CD14-positive monocyte (primary cell): ENCODE measurements at regions not wholly inside any gene's neighbourhood (a gene's known extent, or its start where the extent isn't known, plus 50 kb on each side); places are given as distances from the start of the nearest gene placed in this dataset.

Experiments
- DNase-seq, 3 donors: peaks; one replicate each; pipeline ENCODE4 v3.0.0-alpha.2; 2011 to 2022
- H2AFZ ChIP-seq: 2 replicates; pipeline ENCODE4 v1.6.0; 2012; ENCODE audit warnings: mild to moderate bottlenecking, low read depth, low read length, inconsistent platforms; ENCODE audit not compliant: insufficient read depth, poor library complexity, severe bottlenecking
- H3K27ac ChIP-seq, 2 donors: 1 replicate in 1 of 2; 2 replicates in 1 of 2; pipeline ENCODE4 v1.5.1; 2012 to 2013; ENCODE audit warnings: low read length in 2 of 2, control low read depth in 1 of 2, inconsistent platforms in 1 of 2, low read depth in 1 of 2, mild to moderate bottlenecking in 1 of 2
- H3K27me3 ChIP-seq, 2 donors: one replicate each; pipeline versions ENCODE4 v1.6.0 to v1.6.1; 2011 to 2013; ENCODE audit warnings: low read length in 2 of 2; ENCODE audit not compliant: control insufficient read depth in 2 of 2, insufficient read depth in 2 of 2
- H3K36me3 ChIP-seq, 2 donors: replicated peaks in 1 of 2; 1 replicate in 1 of 2; 2 replicates in 1 of 2; pipeline versions ENCODE4 v1.5.1 to v1.6.1; 2012 to 2013; ENCODE audit warnings: low read length in 2 of 2, control low read depth in 1 of 2, inconsistent platforms in 1 of 2, mild to moderate bottlenecking in 1 of 2; ENCODE audit not compliant: insufficient read depth in 2 of 2, control insufficient read depth in 1 of 2
- H3K4me1 ChIP-seq, 2 donors: 1 replicate in 1 of 2; 2 replicates in 1 of 2; pipeline versions ENCODE4 v1.5.1 to v1.6.1; 2012 to 2013; ENCODE audit warnings: low read length in 2 of 2, control low read depth in 1 of 2, inconsistent platforms in 1 of 2, mild to moderate bottlenecking in 1 of 2, moderate library complexity in 1 of 2; ENCODE audit not compliant: insufficient read depth in 2 of 2, control insufficient read depth in 1 of 2
- H3K4me2 ChIP-seq: replicated peaks from 2 replicates; pipeline ENCODE3; 2012; ENCODE audit warnings: low read length, moderate library complexity, mild to moderate bottlenecking; ENCODE audit not compliant: poor library complexity, severe bottlenecking; ENCODE audit errors: extremely low read depth
- H3K4me3 ChIP-seq, 3 experiments: fragments of 200-600 bp in 1 of 3; sonication (generic) in 1 of 3; replicated peaks in 1 of 3; 1 replicate in 2 of 3; 2 replicates in 1 of 3; pipeline ENCODE4 v1.5.1; 2011 to 2013; ENCODE audit warnings: low read length in 3 of 3, mild to moderate bottlenecking in 3 of 3, control low read depth in 2 of 3, low read depth in 2 of 3, inconsistent platforms in 1 of 3, moderate library complexity in 1 of 3
- H3K79me2 ChIP-seq: 2 replicates; pipeline ENCODE4 v1.6.0; 2012; ENCODE audit warnings: mild to moderate bottlenecking, control low read depth, inconsistent platforms, low read length, moderate library complexity; ENCODE audit not compliant: insufficient read depth
- H3K9ac ChIP-seq: 2 replicates; pipeline ENCODE4 v1.6.0; 2017; ENCODE audit warnings: low read length, mild to moderate bottlenecking; ENCODE audit not compliant: insufficient read depth, poor library complexity, severe bottlenecking
- H3K9me3 ChIP-seq, 2 donors: replicated peaks in 1 of 2; 1 replicate in 1 of 2; 2 replicates in 1 of 2; pipeline versions ENCODE4 v1.5.1 to v1.6.1; 2012 to 2013; ENCODE audit warnings: low read length in 2 of 2, control low read depth in 1 of 2; ENCODE audit not compliant: control insufficient read depth in 1 of 2, insufficient read depth in 1 of 2
- H4K20me1 ChIP-seq: 2 replicates; pipeline ENCODE4 v1.6.0; 2012; ENCODE audit warnings: mild to moderate bottlenecking, low read length, control low read depth, moderate library complexity; ENCODE audit not compliant: insufficient read depth
- H3K27ac Mint-ChIP-seq, 7 donors: one replicate each; pipeline ENCODE4 v1.8.0; 2020; ENCODE audit warnings: mild to moderate bottlenecking in 7 of 7, mixed read lengths in 7 of 7, moderate library complexity in 6 of 7, inconsistent platforms in 2 of 7
- H3K27me3 Mint-ChIP-seq, 3 donors: one replicate each; pipeline ENCODE4 v1.8.0; 2021 to 2022; ENCODE audit warnings: low read depth in 3 of 3, mild to moderate bottlenecking in 3 of 3, mixed read lengths in 3 of 3, moderate library complexity in 3 of 3, inconsistent platforms in 1 of 3
- H3K36me3 Mint-ChIP-seq, 2 donors: one replicate each; pipeline ENCODE4 v1.8.0; 2020; ENCODE audit warnings: mixed read lengths in 2 of 2, inconsistent platforms in 1 of 2, mild to moderate bottlenecking in 1 of 2
- H3K4me1 Mint-ChIP-seq: one replicate; pipeline ENCODE4 v1.8.0; 2020; ENCODE audit warnings: mild to moderate bottlenecking, mixed read lengths
- H3K4me3 Mint-ChIP-seq, 2 donors: one replicate each; pipeline ENCODE4 v1.8.0; 2020; ENCODE audit warnings: mild to moderate bottlenecking in 2 of 2, mixed read lengths in 2 of 2, moderate library complexity in 1 of 2
- H3K9me3 Mint-ChIP-seq, 7 donors: one replicate each; pipeline ENCODE4 v1.8.0; 2020 to 2022; ENCODE audit warnings: mixed read lengths in 7 of 7, mild to moderate bottlenecking in 6 of 7, moderate library complexity in 6 of 7, inconsistent platforms in 2 of 7
- CTCF ChIP-seq: fragments of 200-600 bp; IDR thresholded peaks from one replicate; pipeline ENCODE4 v1.8.0; 2022; ENCODE audit warnings: antibody characterized with exemption, mild to moderate bottlenecking
- WGBS: methylation state at CpG from one replicate; pipeline ENCODE4 v1.1.5; 2013; ENCODE audit warnings: missing lambda C conversion rate; ENCODE audit not compliant: insufficient coverage; 5-methylcytosine and 5-hydroxymethylcytosine counted together
- intact Hi-C, 2 donors: fragments of 100-400 bp; cut with micrococcal nuclease; formaldehyde crosslinking; loops; one replicate each; pipeline versions ENCODE4 v1.15.0 to v1.15.1; 2023

DNA sequence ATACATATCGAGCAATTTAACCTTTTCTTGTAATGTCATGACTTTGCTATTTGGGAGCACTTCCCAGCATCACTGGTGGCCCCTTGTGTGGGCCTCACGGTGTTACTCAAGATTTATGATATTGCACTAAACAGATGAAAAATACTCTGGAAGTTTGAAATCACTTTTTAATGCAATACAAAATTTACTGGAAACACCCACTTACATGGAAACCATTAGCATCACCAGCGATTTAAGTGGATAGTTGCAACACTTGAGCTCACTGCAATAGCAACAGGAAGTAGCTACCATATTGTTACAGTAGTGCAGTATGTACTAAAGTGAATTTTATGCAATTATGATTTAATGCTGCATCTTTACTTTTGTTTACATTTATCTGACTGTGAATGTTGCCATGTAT, 184.4 kb downstream of the MDFIC start:
- Histone ChIP-seq H3K4me3 (no peak overlapping the region), H3K4me1 (no peaks in the 10 kb centered on the region), H3K79me2 (no peaks in the 10 kb centered on the region), H2AFZ (no peak overlapping the region), H3K27ac (no peak overlapping the region), H3K36me3 (no peaks in the 10 kb centered on the region), H4K20me1 (no peaks in the 10 kb centered on the region), H3K27me3 (no peaks in the 10 kb centered on the region), H3K9ac (no peak overlapping the region), H3K9me3 (peaks cover 0 to 7% of the 10 kb centered on the region in 2 donors), H3K4me2 (no peak overlapping the region)
- intact Hi-C loops = no loop called here
- DNase-seq = no peak
- no peak for TF ChIP-seq CTCF
- H3K4me1 Mint-ChIP-seq = no peaks in the 10 kb centered on the region
- H3K27ac Mint-ChIP-seq = no peak overlapping the region
- H3K4me3 Mint-ChIP-seq = no peak overlapping the region
- 100% methylated on average over 1 of the region's 3 CpGs for WGBS
- H3K27me3 Mint-ChIP-seq = no peaks in the 10 kb centered on the region
- H3K9me3 Mint-ChIP-seq = peaks cover 0 to 2% (median 0%) of the 10 kb centered on the region in 7 donors
- no peaks in the 10 kb centered on the region for H3K36me3 Mint-ChIP-seq

GRCh38 chr7:115102738-115103137, 180.8 kb downstream of the MDFIC start:
- no peak for TF ChIP-seq CTCF
- Histone ChIP-seq H3K27ac (no peak overlapping the region), H3K79me2 (no peaks in the 10 kb centered on the region), H3K4me2 (no peak overlapping the region), H3K9ac (no peak overlapping the region), H3K4me3 (no peak overlapping the region), H3K27me3 (no peaks in the 10 kb centered on the region), H4K20me1 (no peaks in the 10 kb centered on the region), H3K9me3 (peaks cover 0 to 7% of the 10 kb centered on the region in 2 donors), H3K4me1 (no peaks in the 10 kb centered on the region), H2AFZ (no peak overlapping the region), H3K36me3 (no peaks in the 10 kb centered on the region)
- no peaks in the 10 kb centered on the region for H3K4me1 Mint-ChIP-seq
- H3K27me3 Mint-ChIP-seq = no peaks in the 10 kb centered on the region
- no CpG with 5 or more reads among the region's 2 CpGs for WGBS
- DNase-seq = no peak
- H3K27ac Mint-ChIP-seq = no peak overlapping the region
- H3K4me3 Mint-ChIP-seq = no peak overlapping the region
- peaks cover 0 to 3% (median 0%) of the 10 kb centered on the region in 7 donors for H3K9me3 Mint-ChIP-seq
- H3K36me3 Mint-ChIP-seq = no peaks in the 10 kb centered on the region
- intact Hi-C loops = no loop called here
